Stomach (tissue), 4 donors: ENCODE measurements at regions not wholly inside any gene's neighbourhood (a gene's known extent, or its start where the extent isn't known, plus 50 kb on each side); places are given as distances from the start of the nearest gene placed in this dataset.

ENCODE experiments used
- EP300 ChIP-seq: sonication (generic); formaldehyde crosslinking; IDR thresholded peaks from one replicate; pipeline ENCODE4 v1.6.1; 2017; ENCODE audit warnings: antibody characterized with exemption
- POLR2A ChIP-seq, 4 donors: fragments of 450-650 bp; IDR thresholded peaks; one replicate each; pipeline ENCODE4 v1.6.1; 2016; ENCODE audit warnings: antibody characterized with exemption in 4 of 4, control low read depth in 2 of 4, mild to moderate bottlenecking in 1 of 4, moderate library complexity in 1 of 4
- TF ChIP-seq, protein P1 (sequence below), 7 experiments: fragments of 450-650 bp in 4 of 7; fragments of 200-600 bp in 3 of 7; sonication (generic) in 3 of 7; IDR thresholded peaks; one replicate each; pipeline ENCODE4 v1.5.1; 2016 to 2019; ENCODE audit warnings: antibody characterized with exemption in 7 of 7, control low read depth in 2 of 7, mild to moderate bottlenecking in 1 of 7

DNA sequence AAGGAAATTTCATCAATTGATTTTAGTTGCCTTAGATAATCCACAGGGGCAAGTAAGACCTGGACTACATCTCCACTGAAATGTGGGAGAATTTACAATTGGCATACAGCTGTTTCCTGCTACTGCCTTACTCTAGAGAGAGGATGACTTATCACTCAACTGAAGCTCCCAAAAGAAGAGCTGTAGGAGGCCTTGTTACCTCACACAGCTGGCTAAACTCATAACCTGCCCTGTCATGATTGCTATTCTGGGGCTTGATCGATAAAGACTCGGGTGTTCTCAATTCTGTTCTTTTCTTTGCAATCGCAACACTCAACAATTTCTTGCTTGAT is 1396.4 kb downstream of the EFNB2 start:
- TF ChIP-seq, protein P1, sequence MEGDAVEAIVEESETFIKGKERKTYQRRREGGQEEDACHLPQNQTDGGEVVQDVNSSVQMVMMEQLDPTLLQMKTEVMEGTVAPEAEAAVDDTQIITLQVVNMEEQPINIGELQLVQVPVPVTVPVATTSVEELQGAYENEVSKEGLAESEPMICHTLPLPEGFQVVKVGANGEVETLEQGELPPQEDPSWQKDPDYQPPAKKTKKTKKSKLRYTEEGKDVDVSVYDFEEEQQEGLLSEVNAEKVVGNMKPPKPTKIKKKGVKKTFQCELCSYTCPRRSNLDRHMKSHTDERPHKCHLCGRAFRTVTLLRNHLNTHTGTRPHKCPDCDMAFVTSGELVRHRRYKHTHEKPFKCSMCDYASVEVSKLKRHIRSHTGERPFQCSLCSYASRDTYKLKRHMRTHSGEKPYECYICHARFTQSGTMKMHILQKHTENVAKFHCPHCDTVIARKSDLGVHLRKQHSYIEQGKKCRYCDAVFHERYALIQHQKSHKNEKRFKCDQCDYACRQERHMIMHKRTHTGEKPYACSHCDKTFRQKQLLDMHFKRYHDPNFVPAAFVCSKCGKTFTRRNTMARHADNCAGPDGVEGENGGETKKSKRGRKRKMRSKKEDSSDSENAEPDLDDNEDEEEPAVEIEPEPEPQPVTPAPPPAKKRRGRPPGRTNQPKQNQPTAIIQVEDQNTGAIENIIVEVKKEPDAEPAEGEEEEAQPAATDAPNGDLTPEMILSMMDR (IDR thresholded peaks at IDR 0.05), result no peak
- TF ChIP-seq POLR2A (IDR thresholded peaks at IDR 0.05) (no peak), EP300 (no peak)
